ENCODE measurements at regions not wholly inside any gene's neighbourhood (a gene's known extent, or its start where the extent isn't known, plus 50 kb on each side); places are given as distances from the start of the nearest gene placed in this dataset.

GRCh38 chr4:180564026-180564425 is 1679.2 kb upstream of the TENM3 start:
- no peak for DNase-seq

- no peak for DNase-seq
Measured at GRCh38 chr4:180564448-180564847, 1678.8 kb upstream of the TENM3 start.

DNA sequence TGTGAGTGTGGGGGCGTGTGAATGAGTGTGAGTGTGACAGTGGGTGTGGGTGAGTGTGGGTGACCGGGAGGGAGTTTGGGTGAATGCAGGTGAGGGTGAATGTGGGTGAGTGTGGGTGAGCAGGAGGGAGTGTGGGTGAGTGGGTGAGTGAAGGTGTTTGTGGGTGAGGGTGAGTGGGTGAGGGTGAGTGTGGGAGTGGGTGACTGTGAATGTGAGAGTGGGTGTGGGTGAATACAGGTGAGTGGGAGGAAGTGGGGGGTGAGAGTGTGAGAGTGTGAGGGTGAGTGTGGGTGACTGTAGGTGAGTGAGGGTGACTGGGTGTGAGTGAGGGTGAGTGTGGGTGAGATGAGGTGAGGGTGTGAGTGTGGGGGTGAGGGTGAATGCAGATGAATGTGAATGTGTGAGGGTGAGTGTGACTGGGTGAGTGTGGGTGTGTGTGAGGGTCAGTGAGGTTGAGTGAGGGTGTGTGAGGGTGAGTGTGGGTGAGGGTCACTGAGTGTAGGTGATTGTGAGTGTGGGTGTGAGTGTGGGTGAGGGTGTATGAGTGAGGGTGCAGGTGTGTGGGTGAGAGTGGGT is 1677.3 kb upstream of the TENM3 start:
- DNase-seq = no peak

DNA sequence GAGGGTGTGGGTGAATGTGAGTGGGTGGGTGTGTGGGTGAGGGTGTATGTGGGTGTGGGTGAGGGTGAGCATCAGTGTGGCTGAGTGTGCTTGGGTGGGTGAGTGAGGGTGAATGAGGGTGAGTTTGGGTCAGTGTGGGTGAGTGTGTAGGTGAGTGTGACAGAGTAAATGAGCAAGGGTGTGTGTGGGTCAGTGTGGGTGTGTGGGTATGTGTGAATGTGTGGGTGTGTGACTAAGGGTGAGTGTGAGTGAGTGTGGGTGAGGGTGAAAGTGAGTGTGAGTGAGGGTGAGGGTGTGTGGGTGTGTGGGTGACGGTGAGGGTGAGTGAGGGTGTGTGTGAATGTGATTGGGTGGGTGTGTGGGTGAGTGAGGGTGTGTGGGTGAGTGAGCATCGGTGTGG is 1676.7 kb upstream of the TENM3 start:
- DNase-seq = no peak

DNA sequence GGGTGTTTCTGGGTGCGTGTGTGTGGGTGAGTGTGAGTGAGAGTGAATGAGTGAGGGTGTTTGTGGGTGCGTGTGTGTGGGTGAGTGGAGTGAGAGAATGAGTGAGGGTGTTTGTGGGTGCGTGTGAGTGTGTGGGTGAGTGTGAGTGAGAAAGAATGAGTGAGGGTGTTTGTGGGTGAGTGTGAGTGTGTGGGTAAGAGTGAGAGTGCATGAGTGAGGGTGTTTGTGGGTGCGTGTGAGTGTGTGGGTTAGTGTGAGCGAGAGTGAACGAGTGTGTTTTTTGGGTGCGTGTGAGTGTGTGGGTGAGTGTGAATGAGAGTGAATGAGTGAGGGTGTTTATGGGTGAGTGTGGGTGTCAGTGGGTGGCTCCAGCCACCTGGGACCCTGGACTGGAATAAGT is 1676.1 kb upstream of the TENM3 start:
- no peak for DNase-seq

- no peak for DNase-seq
Measured at GRCh38 chr4:180571516-180572055, 1671.6 kb upstream of the TENM3 start.

- no peak for DNase-seq
Measured at GRCh38 chr4:180578175-180578574, 1665.0 kb upstream of the TENM3 start.

- DNase-seq = no peak
Measured at GRCh38 chr4:180581061-180581460, 1662.1 kb upstream of the TENM3 start.

DNA sequence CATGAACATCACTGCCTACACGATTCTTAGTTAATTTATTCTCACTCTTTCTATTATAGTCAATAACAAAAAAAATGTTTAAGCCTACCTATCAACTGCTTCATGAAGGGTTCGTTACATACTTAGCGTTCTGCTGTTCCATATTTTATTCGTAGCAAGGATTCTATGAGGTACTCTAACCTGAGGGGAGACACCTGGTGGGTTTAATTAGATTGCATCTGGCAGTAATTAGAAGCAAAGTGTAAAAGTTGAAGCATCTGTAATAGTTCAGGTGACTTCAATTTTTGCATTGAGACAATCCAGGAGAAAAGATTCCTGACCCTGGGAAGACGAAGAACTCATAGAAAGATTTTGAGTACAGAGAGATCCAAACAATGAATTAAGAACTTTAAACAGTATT is 1655.8 kb upstream of the TENM3 start:
- no peak for DNase-seq

DNA sequence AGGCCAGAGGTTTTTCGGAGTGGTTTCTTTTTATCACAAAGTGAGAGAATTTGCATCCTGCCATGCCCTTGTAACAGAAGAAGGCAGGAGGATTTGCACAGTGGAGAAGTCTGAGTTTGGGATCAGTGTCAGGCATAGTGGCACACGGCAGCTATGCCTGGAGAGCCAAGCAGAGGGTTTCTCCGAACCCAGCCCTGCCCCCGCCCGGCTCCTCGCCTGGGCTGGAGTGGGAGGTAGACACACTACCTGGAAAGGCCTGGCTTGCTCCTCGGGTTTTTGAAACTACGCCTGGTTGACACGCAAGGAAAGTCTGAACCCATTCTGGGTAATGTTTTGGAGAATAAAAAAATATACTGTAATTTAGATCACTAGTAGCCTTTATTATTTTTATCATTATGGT is 1653.6 kb upstream of the TENM3 start:
- DNase-seq = no peak

DNA sequence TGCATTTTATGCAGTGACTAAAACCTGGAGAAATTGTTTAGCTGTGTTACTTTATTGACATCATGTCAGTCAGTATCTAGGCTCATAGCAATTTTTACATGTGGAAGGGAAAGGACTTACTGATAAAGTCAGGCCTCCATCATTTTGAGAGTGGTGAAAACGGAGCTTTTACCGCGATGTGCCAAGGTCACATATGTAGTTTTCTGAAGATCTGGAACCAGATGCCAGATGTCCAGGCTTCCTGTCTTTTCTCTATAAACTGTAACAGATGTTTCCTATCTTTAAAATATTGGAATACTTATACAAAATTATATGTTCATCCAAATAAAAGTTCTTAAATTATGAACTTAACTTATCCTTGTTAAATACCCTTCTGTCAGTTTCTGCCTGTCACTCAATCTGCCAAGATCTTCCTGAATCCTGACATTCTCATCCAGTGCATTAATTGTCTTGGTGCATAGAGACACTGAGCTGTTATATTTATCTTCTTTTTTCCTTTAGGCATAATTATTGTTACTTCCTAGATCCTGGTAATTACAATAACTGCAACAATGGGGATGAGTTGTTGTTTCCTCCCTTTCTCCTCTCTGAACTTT is 1646.2 kb upstream of the TENM3 start:
- no peak for DNase-seq

GRCh38 chr4:180598281-180598680 is 1644.9 kb upstream of the TENM3 start:
- no peak for DNase-seq

DNA sequence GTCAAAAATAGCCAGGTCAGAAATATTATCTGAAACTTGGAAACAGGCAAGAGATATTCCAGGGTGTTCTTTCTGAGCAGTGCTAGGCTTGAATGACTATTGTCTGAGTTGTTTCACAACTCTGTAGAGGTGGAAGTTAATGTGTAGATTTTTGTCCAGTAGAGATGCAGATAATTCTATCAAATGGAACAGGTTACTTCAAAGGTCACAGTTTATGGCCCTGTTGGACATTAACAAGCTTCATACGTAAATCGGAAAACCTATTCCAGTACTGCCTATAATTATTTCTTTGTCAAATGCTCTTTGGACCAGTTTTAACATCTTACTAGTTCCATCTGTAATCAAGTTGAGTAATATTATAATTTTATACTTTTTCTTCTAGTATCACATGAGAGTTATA is 1639.4 kb upstream of the TENM3 start:
- no peak for DNase-seq

DNA sequence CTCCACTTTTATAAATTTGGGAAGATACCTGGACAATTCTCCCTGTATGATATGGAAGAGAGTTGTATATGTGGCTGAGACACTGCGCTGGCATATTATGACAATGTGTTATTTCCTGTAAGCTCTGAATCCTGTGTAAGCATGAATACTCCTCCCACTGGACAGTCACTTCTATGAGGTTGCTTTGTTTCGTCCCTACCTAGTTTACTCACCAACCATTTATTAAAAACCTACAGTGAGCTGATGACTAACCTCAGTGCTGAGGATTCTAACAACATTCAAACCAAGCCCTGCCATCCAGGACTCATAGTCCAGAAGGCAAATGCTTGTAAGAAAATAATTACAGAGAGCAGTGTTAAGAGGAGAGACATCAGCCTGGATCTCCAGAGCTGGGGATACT is 1632.9 kb upstream of the TENM3 start:
- no peak for DNase-seq

GRCh38 chr4:180615746-180616145 is 1627.5 kb upstream of the TENM3 start:
- no peak for DNase-seq

- DNase-seq = no peak
Measured at GRCh38 chr4:180617196-180617595, 1626.0 kb upstream of the TENM3 start.

- DNase-seq = no peak
Measured at GRCh38 chr4:180618396-180618795, 1624.8 kb upstream of the TENM3 start.

GRCh38 chr4:180619440-180619839 is 1623.8 kb upstream of the TENM3 start:
- no peak for DNase-seq

DNA sequence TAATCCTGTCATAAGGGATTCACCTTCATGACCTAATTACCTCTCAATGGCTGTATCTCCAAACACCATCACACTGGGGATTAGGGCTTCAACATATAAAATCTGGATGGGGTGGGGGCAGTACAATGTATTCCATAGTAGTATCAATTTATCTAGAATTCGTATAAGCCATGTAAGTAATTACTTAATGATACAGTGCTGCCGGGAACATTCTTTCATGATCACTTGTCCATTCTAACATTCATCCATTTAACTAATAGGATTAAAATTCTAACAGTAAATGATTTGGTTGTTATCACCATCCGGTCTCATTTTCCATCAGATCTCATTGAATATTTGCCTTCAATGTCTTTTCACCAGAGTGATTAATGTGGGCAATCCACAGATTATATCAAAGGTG is 1620.9 kb upstream of the TENM3 start:
- DNase-seq = no peak

DNA sequence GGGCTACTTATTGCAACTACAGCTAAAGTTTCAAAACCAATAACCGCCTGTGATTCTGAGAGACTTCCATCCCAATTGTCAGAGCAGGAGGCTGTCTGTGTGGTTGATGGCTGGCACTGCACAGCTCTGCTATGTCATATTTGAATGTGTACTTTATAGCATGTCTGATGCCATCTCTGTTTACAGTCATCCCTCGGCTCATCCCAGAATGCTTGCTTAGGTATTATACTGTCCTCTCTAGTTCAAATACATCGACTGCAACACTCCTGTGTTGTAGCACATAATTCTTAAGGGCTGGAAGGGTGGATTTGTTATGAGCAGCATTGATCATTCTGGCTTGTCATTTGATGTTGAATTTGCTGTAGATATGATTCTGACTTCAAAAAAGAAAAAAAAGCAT is 1617.5 kb upstream of the TENM3 start:
- no peak for DNase-seq

DNA sequence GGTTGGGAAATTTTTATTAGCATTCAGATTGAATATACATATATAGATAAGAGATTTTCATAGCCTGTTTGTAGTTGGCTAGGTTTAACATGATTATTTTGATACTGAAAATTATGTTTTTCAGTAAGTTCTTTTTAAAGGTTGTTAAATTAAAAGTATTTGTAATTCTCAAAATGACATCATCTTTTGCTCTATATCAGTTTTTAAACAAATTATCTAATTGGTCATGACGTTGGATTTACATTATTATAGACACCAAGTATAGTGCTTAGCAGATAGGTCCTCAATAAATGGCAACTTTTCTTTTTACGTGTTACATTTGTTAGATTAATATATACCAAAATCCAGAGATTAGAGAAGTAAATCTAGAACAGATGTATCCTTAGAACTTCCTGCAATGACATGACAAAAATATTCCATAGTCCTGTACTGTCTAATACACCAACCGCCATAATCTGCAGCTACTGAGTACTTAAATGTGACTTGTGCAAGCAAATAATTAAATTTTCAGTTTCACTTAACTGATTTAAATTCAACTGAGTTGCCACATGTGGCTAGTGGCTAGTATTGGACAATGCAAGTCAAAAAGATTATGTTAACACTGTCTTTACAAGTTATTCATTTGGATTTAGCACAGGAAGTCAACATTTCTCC is 1613.1 kb upstream of the TENM3 start:
- no peak for DNase-seq

DNA sequence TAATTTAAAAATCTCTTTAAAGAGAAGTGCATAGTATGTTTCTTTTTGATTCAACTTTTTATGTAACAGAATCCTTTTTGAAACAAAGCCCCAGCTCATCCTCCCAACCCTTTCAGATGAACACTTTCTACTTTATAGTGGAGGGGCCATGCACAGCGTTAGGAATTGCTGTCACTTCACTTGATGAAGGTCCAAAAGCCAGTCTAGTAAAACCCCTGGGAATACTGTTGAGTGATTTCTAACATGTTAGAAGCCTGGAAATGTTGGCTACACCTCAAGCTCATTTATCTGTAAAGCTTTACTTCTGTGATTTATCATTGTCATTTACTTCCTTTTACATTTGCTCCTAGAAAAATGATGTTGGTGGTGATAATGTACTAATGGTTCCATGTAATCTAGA is 1608.9 kb upstream of the TENM3 start:
- DNase-seq = no peak

DNA sequence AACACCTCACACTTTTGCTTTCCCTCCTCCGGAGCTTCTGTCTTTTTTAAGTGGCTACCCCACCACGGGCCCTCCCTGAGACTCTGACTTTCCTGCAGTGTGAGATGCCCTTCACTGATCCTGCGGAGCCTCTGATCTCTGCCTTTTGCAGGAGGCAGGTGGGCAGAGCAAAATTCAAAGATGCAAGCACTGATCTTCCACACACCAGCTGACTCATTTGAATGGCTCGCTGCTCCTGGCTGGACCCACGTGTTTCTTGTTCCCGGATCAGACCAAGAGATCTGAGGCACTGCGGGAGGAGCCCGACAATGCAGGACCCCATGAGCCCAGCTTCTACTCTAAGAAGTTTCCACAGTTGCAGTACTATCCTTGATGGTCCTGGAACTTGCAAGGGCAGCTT is 1607.9 kb upstream of the TENM3 start:
- no peak for DNase-seq

GRCh38 chr4:180636696-180637404 is 1606.4 kb upstream of the TENM3 start:
- no peak for DNase-seq

All from CD4-positive, alpha-beta T cell treated with Interleukin-4 for 1 hour (primary cell).